ENCODE measurements at regions not wholly inside any gene's neighbourhood (a gene's known extent, or its start where the extent isn't known, plus 50 kb on each side); places are given as distances from the start of the nearest gene placed in this dataset.

- WGBS, 2 donors, result 49 to 59% methylated on average over 3 of the region's 3 CpGs
- intact Hi-C loops (cut with DNase I; ENCODE audit: low total_unique reads), result no loop called here
Measured at GRCh38 chr10:37713642-37714041, 143.8 kb downstream of the ZNF248 start.

GRCh38 chr10:37713132-37713501 is 144.3 kb downstream of the ZNF248 start:
- TF ChIP-seq CTCF (IDR thresholded peaks at IDR 0.05), result no peak
- TF ChIP-seq POLR2A (IDR thresholded peaks at IDR 0.05), result no peak
- intact Hi-C loops (cut with DNase I; ENCODE audit: low total_unique reads), result no loop called here
- H3K4me3 ChIP-seq (ENCODE audit: low read depth, poor library complexity, severe bottlenecking), result no peak overlapping the region
- no peak for DNase-seq (ENCODE audit: low spot score in 2 of 2)
- 61 to 90% methylated on average over 2 to 3 of the region's 3 CpGs for WGBS, 2 donors

More at GRCh38 chr10:37713642-37714041, 143.8 kb downstream of the ZNF248 start:
- TF ChIP-seq CTCF (IDR thresholded peaks at IDR 0.05), result no peak
- no peak for TF ChIP-seq POLR2A (IDR thresholded peaks at IDR 0.05)
- no peak overlapping the region for H3K4me3 ChIP-seq (ENCODE audit: low read depth, poor library complexity, severe bottlenecking)
- no peak for DNase-seq (ENCODE audit: low spot score in 2 of 2)

- TF ChIP-seq CTCF (IDR thresholded peaks at IDR 0.05) (no peak), POLR2A (IDR thresholded peaks at IDR 0.05) (no peak)
- 62 to 90% methylated on average over 2 to 4 of the region's 4 CpGs for WGBS, 2 donors
- no peak overlapping the region for H3K4me3 ChIP-seq (ENCODE audit: low read depth, poor library complexity, severe bottlenecking)
- DNase-seq (ENCODE audit: low spot score in 2 of 2), result no peak
- intact Hi-C loops (cut with DNase I; ENCODE audit: low total_unique reads), result no loop called here
Measured at GRCh38 chr10:37712489-37713131, 144.8 kb downstream of the ZNF248 start.

- no peak overlapping the region for H3K4me3 ChIP-seq (ENCODE audit: low read depth, poor library complexity, severe bottlenecking)
- TF ChIP-seq POLR2A (IDR thresholded peaks at IDR 0.05) (no peak), CTCF (IDR thresholded peaks at IDR 0.05) (no peak)
- DNase-seq (ENCODE audit: low spot score in 2 of 2), result no peak
- intact Hi-C loops (cut with DNase I; ENCODE audit: low total_unique reads), result no loop called here
- 82 to 86% methylated on average over 11 to 13 of the region's 13 CpGs for WGBS, 2 donors
Measured at GRCh38 chr10:37711617-37712488, 145.6 kb downstream of the ZNF248 start.

- intact Hi-C loops (cut with DNase I; ENCODE audit: low total_unique reads), result no loop called here
- DNase-seq (ENCODE audit: low spot score in 2 of 2), result no peak
- no peak overlapping the region for H3K4me3 ChIP-seq (ENCODE audit: low read depth, poor library complexity, severe bottlenecking)
- TF ChIP-seq POLR2A (IDR thresholded peaks at IDR 0.05), result no peak
- WGBS, 2 donors, result 69 to 76% methylated on average over 7 of the region's 7 CpGs
Measured at GRCh38 chr10:37710831-37711616, 146.4 kb downstream of the ZNF248 start.
